ENCODE measurements at regions not wholly inside any gene's neighbourhood (a gene's known extent, or its start where the extent isn't known, plus 50 kb on each side); places are given as distances from the start of the nearest gene placed in this dataset.

DNA sequence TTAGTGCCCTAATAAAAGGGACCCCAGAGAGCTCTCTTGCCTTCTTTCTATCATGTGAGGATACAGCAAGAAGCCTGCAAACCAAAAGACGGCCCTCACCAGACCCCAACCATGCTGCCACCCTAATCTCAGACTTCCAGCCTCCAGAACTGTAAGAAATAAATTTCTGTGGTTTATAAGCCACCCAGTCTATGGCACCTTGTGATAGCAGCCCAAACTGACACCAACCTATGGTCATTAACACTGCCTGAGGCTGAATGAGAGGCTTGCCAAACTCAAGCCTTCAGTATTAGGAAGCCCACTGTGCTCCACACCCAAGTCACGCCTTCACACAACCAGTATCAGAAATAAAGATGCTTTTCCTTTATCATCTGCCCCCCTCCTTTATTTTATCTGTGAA, 127.3 kb upstream of the KLF3 start:
- Histone ChIP-seq H3K9me3 (ENCODE audit: insufficient read depth, low read length) (no peaks in the 10 kb centered on the region), H3K36me3 (ENCODE audit: insufficient read depth, insufficient read length, low read length) (no peaks in the 10 kb centered on the region), H3K9ac (ENCODE audit: insufficient read length, low read depth) (no peak overlapping the region), H3K27me3 (ENCODE audit: insufficient read depth, insufficient read length) (no peaks in the 10 kb centered on the region), H3K4me1 (ENCODE audit: insufficient read depth, insufficient read length) (no peaks in the 10 kb centered on the region), H3K4me3 (ENCODE audit: insufficient read length, low read depth) (no peak overlapping the region)
- no peak for TF ChIP-seq SUZ12 (IDR thresholded peaks at IDR 0.05; ENCODE audit: extremely low read depth, insufficient read depth, insufficient read length)
- TF ChIP-seq ZNF274 (IDR thresholded peaks at IDR 0.05; ENCODE audit: low read depth, low read length), result no peak
- TF ChIP-seq YY1 (IDR thresholded peaks at IDR 0.05; ENCODE audit: insufficient read depth, insufficient read length), result no peak
- no peak for DNase-seq (ENCODE audit: low read depth, low spot score)

DNA sequence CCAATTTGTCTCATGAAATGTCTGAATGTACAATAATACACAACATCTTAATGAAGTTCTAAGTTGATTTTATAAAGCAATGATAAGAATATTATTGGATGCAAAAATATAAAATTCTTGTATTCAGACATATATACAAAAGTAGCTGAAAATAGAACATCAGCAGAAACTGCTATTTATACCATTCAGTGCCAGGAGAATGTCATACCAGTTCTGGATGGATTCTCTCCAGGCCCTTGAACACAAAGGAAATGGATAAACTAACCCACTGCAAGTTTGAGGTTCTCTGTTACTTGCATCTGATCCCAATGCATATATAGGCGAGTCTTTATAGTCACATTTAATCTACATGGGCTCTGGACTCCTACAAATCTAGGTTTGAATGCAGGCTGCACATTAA, 126.3 kb upstream of the KLF3 start:
- Histone ChIP-seq H3K36me3 (ENCODE audit: insufficient read depth, insufficient read length, low read length) (no peaks in the 10 kb centered on the region), H3K4me3 (ENCODE audit: insufficient read length, low read depth) (no peak overlapping the region), H3K4me1 (ENCODE audit: insufficient read depth, insufficient read length) (no peaks in the 10 kb centered on the region), H3K9me3 (ENCODE audit: insufficient read depth, low read length) (no peaks in the 10 kb centered on the region), H3K9ac (ENCODE audit: insufficient read length, low read depth) (no peak overlapping the region), H3K27me3 (ENCODE audit: insufficient read depth, insufficient read length) (no peaks in the 10 kb centered on the region)
- no peak for DNase-seq (ENCODE audit: low read depth, low spot score)
- TF ChIP-seq ZNF274 (IDR thresholded peaks at IDR 0.05; ENCODE audit: low read depth, low read length) (no peak), YY1 (IDR thresholded peaks at IDR 0.05; ENCODE audit: insufficient read depth, insufficient read length) (no peak), SUZ12 (IDR thresholded peaks at IDR 0.05; ENCODE audit: extremely low read depth, insufficient read depth, insufficient read length) (no peak)

DNA sequence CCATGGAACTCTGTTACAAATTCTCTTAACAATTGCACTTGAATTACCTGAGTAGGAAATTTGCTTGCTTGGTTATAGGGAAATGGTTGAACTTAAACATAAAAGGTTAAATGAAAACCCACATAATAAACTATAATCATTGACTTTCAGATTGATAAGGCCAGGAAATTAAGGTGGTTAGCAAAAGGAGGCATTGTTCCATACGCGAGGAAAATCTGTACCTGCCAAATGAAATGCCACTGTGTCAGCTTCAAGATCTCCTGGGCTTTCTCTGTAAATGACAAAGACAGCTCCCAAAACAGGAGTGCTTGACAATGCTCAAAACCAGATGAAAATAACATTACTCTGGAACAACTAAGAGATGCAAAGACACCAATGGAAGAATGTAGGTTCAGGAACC, 125.5 kb upstream of the KLF3 start:
- H3K4me1 ChIP-seq (ENCODE audit: insufficient read depth, insufficient read length), result no peaks in the 10 kb centered on the region
- TF ChIP-seq ZNF274 (IDR thresholded peaks at IDR 0.05; ENCODE audit: low read depth, low read length), result no peak
- no peak for TF ChIP-seq SUZ12 (IDR thresholded peaks at IDR 0.05; ENCODE audit: extremely low read depth, insufficient read depth, insufficient read length)
- TF ChIP-seq YY1 (IDR thresholded peaks at IDR 0.05; ENCODE audit: insufficient read depth, insufficient read length), result no peak
- no peak overlapping the region for H3K4me3 ChIP-seq (ENCODE audit: insufficient read length, low read depth)
- H3K9me3 ChIP-seq (ENCODE audit: insufficient read depth, low read length), result no peaks in the 10 kb centered on the region
- H3K36me3 ChIP-seq (ENCODE audit: insufficient read depth, insufficient read length, low read length), result no peaks in the 10 kb centered on the region
- H3K27me3 ChIP-seq (ENCODE audit: insufficient read depth, insufficient read length), result no peaks in the 10 kb centered on the region
- no peak for DNase-seq (ENCODE audit: low read depth, low spot score)
- H3K9ac ChIP-seq (ENCODE audit: insufficient read length, low read depth), result no peak overlapping the region

DNA sequence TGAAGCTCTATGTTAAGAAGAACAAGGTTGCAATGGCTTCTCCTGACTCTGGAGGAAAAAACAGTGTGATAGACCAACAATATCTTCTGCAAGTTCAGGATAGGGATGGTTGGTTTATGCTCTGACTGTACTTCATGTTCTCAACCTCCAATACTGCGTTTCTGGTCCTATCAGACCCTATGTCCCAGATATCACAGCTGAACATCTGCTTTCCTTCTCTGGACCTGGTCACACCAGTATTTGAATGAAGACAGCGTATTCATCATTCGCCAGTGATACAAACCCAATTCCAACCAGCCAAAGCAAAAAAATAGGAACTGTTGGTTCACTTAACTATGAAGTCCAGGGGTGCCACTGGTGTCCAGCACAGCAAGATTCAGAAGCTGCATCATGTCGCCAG, 124.5 kb upstream of the KLF3 start:
- Histone ChIP-seq H3K9ac (ENCODE audit: insufficient read length, low read depth) (no peak overlapping the region), H3K4me1 (ENCODE audit: insufficient read depth, insufficient read length) (no peaks in the 10 kb centered on the region), H3K27me3 (ENCODE audit: insufficient read depth, insufficient read length) (peaks cover 4% of the 10 kb centered on the region), H3K9me3 (ENCODE audit: insufficient read depth, low read length) (no peaks in the 10 kb centered on the region), H3K36me3 (ENCODE audit: insufficient read depth, insufficient read length, low read length) (no peaks in the 10 kb centered on the region), H3K4me3 (ENCODE audit: insufficient read length, low read depth) (no peak overlapping the region)
- no peak for DNase-seq (ENCODE audit: low read depth, low spot score)
- TF ChIP-seq SUZ12 (IDR thresholded peaks at IDR 0.05; ENCODE audit: extremely low read depth, insufficient read depth, insufficient read length), result no peak
- TF ChIP-seq ZNF274 (IDR thresholded peaks at IDR 0.05; ENCODE audit: low read depth, low read length), result no peak
- TF ChIP-seq YY1 (IDR thresholded peaks at IDR 0.05; ENCODE audit: insufficient read depth, insufficient read length), result no peak

DNA sequence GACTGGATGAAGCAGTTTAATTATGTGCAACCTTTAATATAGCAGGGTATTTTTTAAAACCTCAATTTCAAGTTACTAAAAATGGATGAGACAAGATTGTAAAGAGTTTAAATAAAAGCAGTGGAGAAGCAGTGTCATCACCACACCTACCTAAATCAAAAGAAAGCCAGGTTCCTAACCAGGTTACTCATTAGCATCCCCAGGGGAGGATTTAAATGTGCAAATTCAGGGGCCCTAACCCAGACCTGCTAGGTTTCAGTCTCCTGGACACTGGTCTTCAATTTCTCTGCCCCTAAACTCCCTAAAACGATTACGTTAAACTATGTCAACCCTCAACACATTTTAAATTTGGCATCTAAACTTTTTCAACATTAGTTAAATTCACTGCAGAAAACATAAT, 116.9 kb upstream of the KLF3 start:
- Histone ChIP-seq H3K4me3 (ENCODE audit: insufficient read length, low read depth) (no peak overlapping the region), H3K9ac (ENCODE audit: insufficient read length, low read depth) (no peak overlapping the region), H3K27me3 (ENCODE audit: insufficient read depth, insufficient read length) (peaks cover 18% of the 10 kb centered on the region), H3K9me3 (ENCODE audit: insufficient read depth, low read length) (no peaks in the 10 kb centered on the region), H3K36me3 (ENCODE audit: insufficient read depth, insufficient read length, low read length) (no peaks in the 10 kb centered on the region), H3K4me1 (ENCODE audit: insufficient read depth, insufficient read length) (no peaks in the 10 kb centered on the region)
- no peak for DNase-seq (ENCODE audit: low read depth, low spot score)
- TF ChIP-seq YY1 (IDR thresholded peaks at IDR 0.05; ENCODE audit: insufficient read depth, insufficient read length) (no peak), SUZ12 (IDR thresholded peaks at IDR 0.05; ENCODE audit: extremely low read depth, insufficient read depth, insufficient read length) (no peak), ZNF274 (IDR thresholded peaks at IDR 0.05; ENCODE audit: low read depth, low read length) (no peak)

DNA sequence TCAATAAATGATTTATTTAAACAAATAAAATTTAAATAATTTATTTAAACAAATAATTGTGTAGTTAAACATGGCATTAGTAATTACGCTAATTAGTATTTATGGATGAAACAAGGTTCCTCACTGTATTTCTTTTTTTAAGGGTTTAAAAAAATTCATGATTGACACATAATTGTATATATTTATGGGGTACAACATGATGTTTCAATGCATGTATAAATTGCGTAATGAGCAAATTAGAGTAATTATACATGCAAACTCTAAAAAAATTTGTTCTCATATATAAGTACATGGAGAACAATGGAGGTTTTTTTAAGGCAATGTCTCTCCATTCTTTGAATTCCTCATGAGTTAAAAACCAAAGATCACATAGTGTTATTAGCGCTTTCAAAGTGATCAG, 115.7 kb upstream of the KLF3 start:
- Histone ChIP-seq H3K4me3 (ENCODE audit: insufficient read length, low read depth) (no peak overlapping the region), H3K9me3 (ENCODE audit: insufficient read depth, low read length) (no peaks in the 10 kb centered on the region), H3K4me1 (ENCODE audit: insufficient read depth, insufficient read length) (no peaks in the 10 kb centered on the region), H3K36me3 (ENCODE audit: insufficient read depth, insufficient read length, low read length) (no peaks in the 10 kb centered on the region), H3K27me3 (ENCODE audit: insufficient read depth, insufficient read length) (peaks cover 18% of the 10 kb centered on the region), H3K9ac (ENCODE audit: insufficient read length, low read depth) (no peak overlapping the region)
- DNase-seq (ENCODE audit: low read depth, low spot score), result no peak
- TF ChIP-seq SUZ12 (IDR thresholded peaks at IDR 0.05; ENCODE audit: extremely low read depth, insufficient read depth, insufficient read length) (no peak), YY1 (IDR thresholded peaks at IDR 0.05; ENCODE audit: insufficient read depth, insufficient read length) (no peak), ZNF274 (IDR thresholded peaks at IDR 0.05; ENCODE audit: low read depth, low read length) (no peak)

- no peak for TF ChIP-seq YY1 (IDR thresholded peaks at IDR 0.05; ENCODE audit: insufficient read depth, insufficient read length)
- TF ChIP-seq SUZ12 (IDR thresholded peaks at IDR 0.05; ENCODE audit: extremely low read depth, insufficient read depth, insufficient read length), result no peak
- no peak for TF ChIP-seq ZNF274 (IDR thresholded peaks at IDR 0.05; ENCODE audit: low read depth, low read length)
- no peaks in the 10 kb centered on the region for H3K27me3 ChIP-seq (ENCODE audit: insufficient read depth, insufficient read length)
- no peak for DNase-seq (ENCODE audit: low read depth, low spot score)
- no peak overlapping the region for H3K9ac ChIP-seq (ENCODE audit: insufficient read length, low read depth)
- H3K9me3 ChIP-seq (ENCODE audit: insufficient read depth, low read length), result no peaks in the 10 kb centered on the region
- H3K4me1 ChIP-seq (ENCODE audit: insufficient read depth, insufficient read length), result no peaks in the 10 kb centered on the region
- no peaks in the 10 kb centered on the region for H3K36me3 ChIP-seq (ENCODE audit: insufficient read depth, insufficient read length, low read length)
- H3K4me3 ChIP-seq (ENCODE audit: insufficient read length, low read depth), result no peak overlapping the region
Measured at GRCh38 chr4:38559374-38559773, 104.6 kb upstream of the KLF3 start.

GRCh38 chr4:38560340-38560739, 103.7 kb upstream of the KLF3 start:
- Histone ChIP-seq H3K27me3 (ENCODE audit: insufficient read depth, insufficient read length) (no peaks in the 10 kb centered on the region), H3K36me3 (ENCODE audit: insufficient read depth, insufficient read length, low read length) (no peaks in the 10 kb centered on the region), H3K9ac (ENCODE audit: insufficient read length, low read depth) (no peak overlapping the region), H3K4me1 (ENCODE audit: insufficient read depth, insufficient read length) (no peaks in the 10 kb centered on the region), H3K4me3 (ENCODE audit: insufficient read length, low read depth) (no peak overlapping the region), H3K9me3 (ENCODE audit: insufficient read depth, low read length) (no peaks in the 10 kb centered on the region)
- TF ChIP-seq ZNF274 (IDR thresholded peaks at IDR 0.05; ENCODE audit: low read depth, low read length) (no peak), SUZ12 (IDR thresholded peaks at IDR 0.05; ENCODE audit: extremely low read depth, insufficient read depth, insufficient read length) (no peak), YY1 (IDR thresholded peaks at IDR 0.05; ENCODE audit: insufficient read depth, insufficient read length) (no peak)
- DNase-seq (ENCODE audit: low read depth, low spot score), result no peak
